NCI-H2227 treated with DMSO at 0.1 percent for 48 hours (cell line): ENCODE measurements at regions not wholly inside any gene's neighbourhood (a gene's known extent, or its start where the extent isn't known, plus 50 kb on each side); places are given as distances from the start of the nearest gene placed in this dataset.

Source experiments
- DNase-seq: peaks from one replicate; lab custom pipeline; 2025; lab: John Stamatoyannopoulos, UW

DNA sequence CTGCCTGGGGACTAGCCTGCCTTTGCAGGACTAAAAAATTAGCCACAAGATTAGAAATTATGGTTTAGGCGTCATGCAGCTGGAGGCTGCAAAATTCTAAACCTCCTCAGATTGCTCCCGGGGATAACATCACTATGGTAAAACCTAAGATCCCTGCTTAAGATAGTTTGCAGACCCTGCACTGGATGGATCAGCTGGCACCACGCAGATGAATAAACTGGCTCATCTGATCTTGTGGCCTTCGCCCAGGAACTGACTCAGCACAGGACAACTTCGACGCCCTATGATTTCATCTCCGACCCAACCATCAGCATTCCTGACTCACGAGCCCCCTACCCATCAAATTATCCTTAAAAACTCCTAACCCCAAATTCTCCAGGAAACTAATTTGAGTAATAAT is 482.4 kb downstream of the SPRY1 start:
- no peak for DNase-seq

DNA sequence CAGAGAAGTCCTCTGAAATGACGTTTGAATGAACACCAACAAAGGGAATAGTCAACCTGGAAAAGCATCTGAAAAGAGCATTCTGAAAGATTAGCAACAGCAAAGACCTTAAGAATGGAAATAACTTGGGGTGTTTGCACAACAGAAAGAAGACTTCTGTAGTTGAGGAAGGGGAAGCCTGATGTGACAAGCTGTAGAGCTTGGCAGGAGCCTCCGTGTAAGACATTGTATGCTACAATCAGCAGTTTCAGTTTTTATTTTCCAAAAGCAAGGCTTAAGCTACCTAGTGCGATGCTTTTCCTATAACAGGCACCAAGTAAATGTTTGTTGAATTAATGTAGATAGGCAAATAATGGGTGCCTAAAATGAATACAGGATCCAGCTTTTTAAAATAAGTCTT is 484.0 kb downstream of the SPRY1 start:
- no peak for DNase-seq

DNA sequence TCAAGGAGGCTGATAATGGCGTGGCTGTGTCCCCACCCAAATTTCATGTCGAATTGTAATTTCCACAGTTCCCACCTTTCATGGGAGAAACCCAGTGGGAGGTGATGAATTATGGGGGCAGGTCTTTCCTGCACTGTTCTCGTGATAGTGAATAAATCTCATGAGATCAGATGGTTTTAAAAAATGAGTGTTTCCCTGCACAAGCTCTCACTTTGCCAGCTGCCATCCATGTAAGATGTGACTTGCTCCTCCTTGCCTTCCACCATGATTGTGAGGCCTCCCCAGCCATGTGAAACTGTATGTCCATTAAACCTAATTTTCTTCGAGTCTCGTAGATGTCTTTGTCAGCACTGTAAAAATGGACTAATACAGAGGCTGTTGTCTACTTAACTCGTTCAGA is 488.3 kb downstream of the SPRY1 start:
- no peak for DNase-seq

DNA sequence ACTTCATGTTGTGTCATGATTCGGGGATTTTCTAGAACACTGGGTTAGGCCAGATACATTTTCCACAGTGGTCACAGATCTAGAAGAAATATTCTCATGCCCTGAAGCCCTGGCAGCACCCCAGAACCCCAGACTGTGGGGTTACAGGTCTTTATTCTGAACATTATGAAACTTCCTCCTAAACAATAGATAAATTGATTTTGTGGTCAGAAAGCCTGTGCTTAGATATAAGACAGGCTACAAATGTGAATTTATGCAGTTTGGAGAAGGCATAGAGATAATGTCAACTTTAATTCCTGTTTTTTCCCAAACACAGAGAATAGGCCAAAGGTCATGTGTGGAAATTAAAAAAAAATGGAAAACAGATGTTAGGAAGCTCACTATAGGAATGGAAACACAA is 492.9 kb downstream of the SPRY1 start:
- no peak for DNase-seq

DNA sequence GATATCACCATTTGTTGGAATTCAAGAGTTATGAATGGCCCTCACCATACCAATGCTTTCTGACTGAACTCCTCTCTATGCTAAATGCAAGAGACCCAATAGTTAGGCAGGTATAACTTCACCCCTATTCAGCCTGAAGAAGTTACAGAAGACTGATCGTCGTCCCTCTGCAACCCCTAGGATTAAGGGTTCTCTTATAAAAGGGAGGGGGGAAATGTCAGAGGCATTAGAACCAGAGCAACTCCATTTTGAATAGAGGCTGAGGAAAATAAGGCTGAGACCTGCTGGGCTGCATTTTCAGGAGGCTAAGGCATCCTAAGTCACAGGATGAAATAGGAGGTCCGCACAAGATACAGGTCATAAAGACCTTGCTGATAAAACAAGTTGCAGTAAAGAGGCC is 494.3 kb downstream of the SPRY1 start:
- DNase-seq: no peak

DNA sequence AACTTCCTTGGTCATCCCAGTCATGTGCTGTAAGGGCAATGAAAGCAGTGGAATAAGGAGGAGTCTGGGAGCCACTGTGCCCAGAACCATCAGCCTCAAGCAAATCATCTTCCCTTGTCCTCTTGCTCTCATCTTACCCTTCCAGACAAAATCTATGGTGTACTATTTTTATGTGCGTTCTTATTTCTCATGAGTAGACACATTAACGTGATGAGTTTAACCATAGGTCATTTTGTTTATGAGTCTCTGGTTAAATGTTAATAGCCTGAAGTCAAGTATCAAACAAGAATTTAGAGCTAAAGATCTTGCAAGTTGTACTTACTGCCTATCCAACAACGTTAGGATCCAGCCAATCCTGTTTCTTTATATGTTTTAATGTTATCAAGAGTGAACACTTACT is 495.3 kb downstream of the SPRY1 start:
- DNase-seq: no peak

DNA sequence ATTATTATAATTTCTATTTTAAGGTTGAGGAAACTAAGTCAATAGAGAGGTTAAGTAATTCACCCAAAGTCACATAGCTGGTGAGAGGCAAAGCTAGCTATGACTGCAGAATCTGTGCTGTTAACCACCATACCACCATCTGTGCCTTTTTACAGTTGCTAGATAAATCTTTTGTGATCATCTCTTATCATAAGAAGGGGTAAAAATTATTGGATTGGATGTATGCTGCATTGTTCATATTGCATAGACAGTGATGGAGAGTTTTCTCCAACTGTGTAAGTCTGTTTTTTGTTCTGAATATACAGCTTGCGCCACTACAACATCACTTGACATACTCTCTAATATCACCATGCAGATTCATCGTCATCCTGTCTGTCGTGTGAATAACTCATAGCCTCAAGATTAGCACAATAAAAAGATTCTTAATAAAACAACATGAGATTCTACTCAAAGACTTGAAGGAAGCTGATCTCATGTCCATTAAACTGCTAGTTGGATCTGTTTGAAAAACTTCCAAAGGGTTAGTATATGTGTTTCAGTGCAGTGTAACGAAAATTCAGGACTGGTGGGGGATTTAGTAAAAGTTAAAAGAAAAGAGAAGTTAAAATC is 495.9 kb downstream of the SPRY1 start:
- DNase-seq: no peak

DNA sequence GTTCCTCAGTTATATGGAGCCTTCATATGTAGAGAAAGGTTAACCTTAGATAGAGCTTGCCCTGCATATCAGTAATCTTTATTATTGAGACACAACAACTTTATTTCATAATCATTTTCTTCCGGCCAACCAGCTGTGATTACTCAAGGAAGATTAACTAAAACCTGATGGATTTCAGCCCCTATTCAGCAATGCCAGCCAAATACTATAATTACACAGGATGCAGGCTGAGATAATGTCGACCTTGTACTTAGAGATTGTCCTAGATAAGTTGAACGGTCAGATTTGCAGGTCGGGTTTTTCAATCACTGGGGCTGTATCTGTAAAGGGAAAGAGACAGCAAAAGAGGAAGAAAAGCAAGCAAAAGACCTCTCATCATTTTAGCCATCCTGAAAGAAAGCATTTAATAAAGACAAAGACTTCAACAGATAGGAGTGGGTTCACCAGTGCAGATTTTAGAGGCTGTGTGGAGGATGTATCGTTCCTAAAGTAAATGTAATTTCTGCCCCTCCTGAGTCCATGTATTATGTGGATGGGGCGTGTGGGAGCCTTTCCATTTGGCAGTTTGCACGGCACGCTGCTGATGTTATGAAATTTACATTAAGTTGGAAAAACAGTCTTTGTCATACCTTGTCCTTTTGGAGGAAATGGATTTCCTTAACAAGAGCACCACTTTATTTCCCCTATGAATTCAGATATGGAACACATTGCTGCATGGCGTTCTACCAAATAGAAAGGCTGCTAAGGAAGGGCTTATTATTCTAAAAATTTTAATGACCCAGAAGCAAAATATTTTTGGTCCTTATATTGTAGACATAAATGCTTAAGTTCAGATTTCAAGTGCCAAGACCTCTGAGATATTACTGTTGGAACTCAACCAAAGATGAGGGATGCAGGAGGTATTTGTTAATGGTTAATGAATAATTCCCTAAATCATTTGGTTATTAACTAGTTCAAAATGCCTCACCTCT is 496.7 kb downstream of the SPRY1 start:
- DNase-seq: no peak

DNA sequence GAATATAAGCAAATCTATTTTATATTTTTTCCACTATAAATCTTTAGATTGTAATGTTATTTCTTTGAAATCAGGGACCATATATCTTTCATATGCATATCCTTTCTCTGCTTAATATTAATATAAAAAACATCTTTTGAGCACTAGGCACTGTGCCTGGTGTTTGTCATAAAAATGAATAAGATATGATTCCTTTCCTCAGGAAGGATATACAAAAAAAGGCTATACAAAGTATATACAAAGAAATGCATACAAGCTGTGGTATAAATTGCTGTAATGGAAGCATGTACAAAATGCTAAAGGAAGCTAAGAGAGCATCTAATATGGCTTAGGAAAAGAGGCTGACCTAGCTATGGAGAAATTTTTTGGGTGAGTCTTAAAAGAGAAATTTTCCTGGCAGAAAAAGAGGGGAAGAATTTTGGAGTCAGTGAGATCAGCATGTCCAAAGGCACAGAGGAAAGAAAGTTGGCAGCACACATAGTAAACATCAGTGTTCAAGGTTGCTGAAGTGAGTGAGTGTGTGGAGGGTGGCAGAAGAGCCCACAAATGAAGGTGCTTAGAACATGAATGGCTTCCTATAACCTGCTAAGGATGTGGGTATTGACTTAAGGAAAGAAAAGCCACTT is 500.0 kb downstream of the SPRY1 start:
- DNase-seq: no peak

DNA sequence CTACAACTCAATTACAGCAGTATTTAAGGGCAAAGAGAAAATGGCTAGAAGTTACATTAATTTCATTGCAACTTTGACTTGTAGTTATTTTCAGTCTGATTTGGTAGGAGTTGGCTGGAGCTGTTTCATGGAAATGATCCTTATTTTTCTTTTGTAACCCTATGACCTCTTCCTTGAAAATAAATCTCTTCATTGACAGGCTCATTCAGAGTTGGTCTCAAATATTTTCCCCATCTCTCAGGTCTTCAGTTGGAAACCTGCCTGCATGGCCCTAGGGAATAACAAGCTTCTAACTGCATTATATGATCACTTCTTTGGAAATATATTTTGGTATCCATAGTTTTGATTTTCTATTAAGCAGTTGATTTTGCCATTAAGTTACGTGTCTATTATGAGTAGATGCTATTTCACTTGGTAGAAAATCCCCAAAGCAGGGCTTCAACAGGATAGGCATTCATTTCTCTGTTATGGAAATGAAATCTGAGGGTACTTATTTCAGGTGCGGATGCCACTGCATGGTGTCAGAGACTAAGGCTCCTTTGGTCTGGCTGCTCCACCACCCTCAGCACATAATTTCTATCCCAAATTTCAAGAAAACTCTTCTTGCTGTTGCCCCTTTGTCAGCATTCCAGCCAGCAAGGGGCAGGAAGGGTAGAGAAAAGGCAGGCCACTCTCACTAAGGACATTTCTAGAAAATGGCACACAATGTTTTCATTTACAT is 502.5 kb downstream of the SPRY1 start:
- DNase-seq: no peak

DNA sequence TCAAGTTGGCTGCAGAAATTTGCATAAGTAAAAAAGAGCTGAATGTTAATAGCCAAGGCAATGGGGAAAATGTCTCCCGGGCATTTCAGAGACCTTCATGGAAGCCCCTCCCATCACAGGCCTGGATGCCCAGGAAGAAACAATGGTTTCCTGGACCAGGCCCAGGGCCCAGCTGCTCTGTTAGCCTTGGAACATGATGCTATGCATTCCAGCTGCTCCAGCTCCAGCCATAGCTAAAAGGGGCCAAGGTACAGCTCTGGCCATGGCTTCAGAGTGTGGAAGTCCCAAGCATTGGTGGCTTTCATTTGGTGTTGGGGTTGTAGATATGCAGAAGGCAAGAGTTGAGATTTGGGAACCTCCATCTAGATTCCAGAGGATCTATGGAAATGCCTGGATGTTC is 508.3 kb downstream of the SPRY1 start:
- DNase-seq: no peak

DNA sequence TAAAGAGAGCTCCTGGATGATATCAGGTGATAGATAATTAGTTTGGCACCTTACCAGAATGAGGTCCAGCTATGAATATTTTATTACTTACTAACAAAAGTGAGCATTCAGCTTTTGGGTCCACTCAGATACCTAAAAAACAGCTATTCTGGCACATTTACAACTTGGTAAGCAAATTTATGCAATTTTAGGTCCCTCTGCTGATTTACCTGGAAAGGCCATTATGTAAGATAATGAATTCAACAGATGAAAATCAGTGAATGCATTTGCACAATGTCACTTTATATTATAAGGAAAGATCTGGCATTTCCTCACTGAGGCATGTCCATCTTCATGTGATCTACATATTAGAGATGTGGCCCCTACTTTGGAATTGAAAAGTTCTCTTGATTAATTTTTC is 517.0 kb downstream of the SPRY1 start:
- no peak for DNase-seq

DNA sequence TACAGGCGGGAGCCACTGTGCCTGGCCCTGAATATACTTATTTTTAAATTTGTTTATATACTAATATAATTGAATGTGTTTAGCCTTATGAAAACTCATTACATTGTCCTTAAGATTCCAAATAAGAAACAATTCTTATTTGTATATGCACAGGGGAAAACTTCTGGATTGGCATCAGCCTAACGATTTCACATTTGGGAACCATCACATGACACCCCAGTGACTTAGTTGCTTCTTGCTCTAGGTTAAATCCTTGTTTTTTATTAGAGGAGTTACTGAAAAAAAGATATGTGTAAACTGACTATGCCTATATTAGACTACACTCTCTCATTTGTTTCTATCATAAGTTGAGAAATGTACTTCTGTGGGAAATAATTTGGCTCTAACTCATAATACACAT is 520.2 kb downstream of the SPRY1 start:
- no peak for DNase-seq

DNA sequence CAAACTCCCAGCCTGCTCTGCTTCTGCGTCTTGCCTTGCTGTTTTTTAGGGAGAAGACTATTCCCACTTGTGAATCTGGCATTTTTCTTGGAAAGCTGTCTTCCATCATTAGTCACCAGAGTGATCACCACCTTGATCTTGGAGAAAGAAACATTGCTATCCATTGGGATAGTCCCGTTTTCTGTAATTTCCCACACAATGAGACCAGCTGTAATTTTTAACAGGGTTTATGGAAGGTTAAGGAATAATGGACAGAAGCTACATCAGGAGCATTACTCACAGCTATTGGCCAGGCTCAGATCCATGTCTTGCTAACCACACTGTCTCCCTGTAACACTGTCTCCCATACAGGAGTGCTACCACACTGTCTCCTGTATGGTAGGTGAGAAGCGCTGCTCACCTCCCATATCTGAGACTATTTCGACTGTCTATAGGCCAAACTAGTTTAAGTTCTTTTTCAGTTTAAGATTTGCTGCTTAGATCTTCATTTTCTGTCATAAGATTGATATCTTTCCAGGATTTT is 523.0 kb downstream of the SPRY1 start:
- no peak for DNase-seq

DNA sequence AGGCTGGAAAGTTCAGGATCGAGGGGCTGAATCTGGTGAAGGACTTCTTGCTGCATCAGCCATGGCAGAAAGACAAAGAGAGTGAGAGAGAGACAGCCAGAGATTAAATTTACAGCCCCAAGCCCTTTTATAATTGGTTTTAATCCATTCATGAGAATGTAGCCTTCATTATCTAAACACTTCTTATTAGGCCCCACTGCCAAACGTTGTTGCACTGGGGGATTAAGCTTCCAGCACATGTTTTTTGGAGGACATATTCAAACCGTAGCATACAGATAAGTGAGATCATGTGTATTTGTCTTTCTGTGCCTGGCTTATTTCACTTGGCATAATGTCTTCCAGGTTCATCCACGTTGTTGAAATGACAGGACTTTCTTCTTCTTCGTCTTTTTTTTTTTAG is 524.7 kb downstream of the SPRY1 start:
- DNase-seq: no peak

DNA sequence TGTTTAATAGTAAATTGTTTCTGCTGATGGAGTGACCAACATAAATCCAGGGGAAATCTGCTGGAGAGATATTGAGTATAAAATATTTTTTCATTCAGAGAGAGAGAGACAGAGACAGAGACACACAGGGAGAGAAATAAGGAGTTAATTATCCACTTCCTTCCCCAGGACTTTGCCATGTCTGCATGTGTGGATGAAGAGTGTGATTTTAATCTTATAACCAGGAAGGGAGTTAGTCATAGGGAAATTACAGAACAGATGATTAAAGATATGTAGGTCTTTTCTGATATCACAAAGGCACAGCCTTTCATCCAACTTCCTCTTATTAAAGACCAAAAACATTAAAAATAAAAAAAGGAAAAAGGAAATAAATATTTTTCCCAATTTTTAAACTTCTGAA is 526.3 kb downstream of the SPRY1 start:
- DNase-seq: no peak

DNA sequence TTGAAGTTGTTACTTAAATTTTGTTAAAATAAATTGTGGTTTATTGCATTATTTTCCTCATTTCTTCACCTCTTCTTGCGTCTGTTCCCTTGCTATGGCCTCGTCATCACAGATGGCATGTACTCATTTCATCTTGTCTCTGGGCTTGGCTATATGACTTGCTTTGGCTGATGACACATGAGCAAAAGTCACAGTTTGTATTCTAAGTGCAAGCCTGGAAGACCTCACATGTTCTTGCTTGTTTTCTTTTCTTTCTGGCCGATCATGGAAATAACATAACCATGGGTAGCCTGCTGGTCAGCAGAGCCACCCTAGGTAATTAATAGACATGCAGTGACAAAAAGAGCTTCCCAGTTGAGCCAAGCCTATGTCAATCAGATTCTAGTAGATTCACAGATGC is 527.9 kb downstream of the SPRY1 start:
- DNase-seq: no peak

DNA sequence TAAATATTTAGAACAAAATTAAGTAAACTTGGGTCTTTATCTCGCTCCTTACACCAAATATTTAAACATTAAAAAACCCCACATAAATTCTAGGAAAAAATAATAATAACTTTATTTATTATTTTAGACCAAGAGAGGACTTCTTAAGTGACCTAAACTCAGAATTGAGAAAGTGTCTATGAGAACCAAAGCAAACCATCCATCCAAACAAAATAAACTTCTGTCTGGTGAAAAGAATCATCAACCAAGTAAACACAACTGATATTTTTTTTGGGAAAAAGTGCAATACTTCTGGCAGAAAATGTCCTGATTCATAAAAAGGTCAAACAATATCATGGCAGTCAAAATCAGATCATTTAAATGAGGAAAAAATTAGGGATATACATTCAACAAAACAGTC is 533.0 kb downstream of the SPRY1 start:
- DNase-seq: no peak

DNA sequence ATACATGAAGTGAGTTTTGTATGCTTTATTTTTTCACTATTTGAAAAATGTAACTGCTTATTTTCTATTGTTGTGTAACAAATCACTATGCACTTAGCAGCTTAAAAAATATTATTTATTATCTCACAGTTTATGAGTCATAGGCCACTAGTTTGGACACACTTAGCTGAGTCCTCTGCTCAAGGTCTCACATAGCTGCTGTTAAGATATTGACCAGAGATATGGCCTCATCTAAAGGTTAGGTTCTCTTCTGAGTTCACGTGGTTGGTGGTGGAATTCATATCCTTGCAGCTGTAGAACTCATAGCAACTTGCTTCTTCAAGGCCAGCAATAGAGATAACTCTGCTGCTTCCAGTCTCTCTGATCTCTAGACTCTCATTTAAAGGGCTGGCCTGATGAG is 534.4 kb downstream of the SPRY1 start:
- no peak for DNase-seq

DNA sequence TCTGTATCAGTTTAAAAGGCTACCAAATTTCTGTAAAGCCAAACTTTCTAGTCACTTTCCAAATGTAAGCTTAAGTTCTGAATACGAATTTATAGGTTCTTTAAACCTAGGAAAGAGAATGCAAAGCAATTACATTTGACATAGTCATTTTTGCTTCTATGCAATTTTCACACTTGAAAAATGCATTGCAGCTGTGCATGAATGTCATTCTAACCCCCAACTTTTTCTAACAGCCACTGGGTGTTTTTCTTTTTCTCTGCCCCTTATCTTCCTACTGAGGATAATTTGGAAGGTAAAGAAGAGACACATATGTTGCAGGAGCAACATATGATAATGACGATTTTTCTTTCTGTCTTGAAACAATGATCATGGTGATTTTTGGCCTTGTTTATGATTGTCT is 537.5 kb downstream of the SPRY1 start:
- DNase-seq: no peak

DNA sequence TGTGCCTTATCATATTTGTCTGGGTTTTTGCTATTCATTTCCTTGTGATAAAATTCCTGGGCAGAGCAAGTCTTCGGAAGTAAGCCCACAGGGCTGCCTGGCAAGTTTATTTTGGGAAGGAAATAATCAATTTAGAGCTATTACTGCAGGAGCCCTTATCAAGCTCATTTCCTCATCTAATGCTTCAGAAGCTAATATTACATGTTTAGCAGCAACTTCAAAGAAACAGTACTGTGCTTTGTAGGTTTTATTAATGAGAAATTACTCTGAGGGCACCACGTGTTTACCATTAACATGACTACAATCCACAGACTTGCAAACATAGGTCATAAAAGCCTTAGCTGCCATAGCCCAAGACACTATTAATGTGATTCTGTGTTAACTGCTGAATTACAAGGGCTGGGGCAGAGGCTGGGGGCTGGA is 540.0 kb downstream of the SPRY1 start:
- no peak for DNase-seq

DNA sequence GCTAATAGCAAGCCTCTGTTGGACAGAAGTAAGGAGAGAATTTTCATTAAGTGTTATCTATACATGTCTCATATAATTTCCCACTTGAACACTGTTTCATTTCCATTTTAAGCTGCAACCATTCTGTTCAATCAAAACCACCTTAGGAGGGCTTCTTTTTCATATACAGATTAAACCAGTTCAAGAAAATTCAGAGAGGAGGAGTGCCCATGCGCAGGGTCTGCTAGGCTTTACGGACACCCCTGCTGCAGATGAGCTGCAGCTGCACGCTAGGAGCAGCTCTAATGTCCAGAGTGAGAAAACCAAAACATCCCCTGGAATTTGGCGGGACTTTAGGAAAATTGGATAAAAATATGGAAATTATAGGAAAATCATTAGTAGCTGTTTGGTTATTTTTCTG is 541.0 kb downstream of the SPRY1 start:
- no peak for DNase-seq
